Neural progenitor cell (in vitro differentiated cells): ENCODE measurements at regions not wholly inside any gene's neighbourhood (a gene's known extent, or its start where the extent isn't known, plus 50 kb on each side); places are given as distances from the start of the nearest gene placed in this dataset.

ENCODE experiments used
- DNase-seq: peaks from one replicate; pipeline ENCODE4 v3.0.0-alpha.2; 2016; ENCODE audit warnings: low spot score
- H2AFZ ChIP-seq: fragments of 200-600 bp; sonication (generic); replicated peaks from 2 replicates; pipeline ENCODE4 v1.6.1; 2016; ENCODE audit warnings: antibody characterized with exemption
- H3F3A ChIP-seq: fragments of 200-600 bp; sonication (generic); 2 replicates; pipeline ENCODE4 v1.6.1; 2016; ENCODE audit warnings: antibody characterized with exemption, low read depth
- H3K27ac ChIP-seq: fragments of 200-600 bp; sonication (generic); 2 replicates; pipeline ENCODE4 v1.5.1; 2016; ENCODE audit warnings: mild to moderate bottlenecking
- H3K27me3 ChIP-seq: fragments of 200-600 bp; sonication (generic); 2 replicates; pipeline ENCODE4 v1.6.1; 2016; ENCODE audit warnings: mild to moderate bottlenecking, moderate library complexity
- H3K36me3 ChIP-seq: fragments of 200-600 bp; sonication (generic); 2 replicates; pipeline ENCODE4 v1.5.1; 2016
- H3K4me1 ChIP-seq: fragments of 200-600 bp; sonication (generic); 2 replicates; pipeline ENCODE4 v1.6.1; 2016; ENCODE audit warnings: mixed run types
- H3K4me2 ChIP-seq: fragments of 200-600 bp; sonication (generic); 2 replicates; pipeline ENCODE4 v1.6.1; 2016
- H3K4me3 ChIP-seq: fragments of 200-600 bp; sonication (generic); 2 replicates; pipeline ENCODE4 v1.5.1; 2016
- H3K79me2 ChIP-seq: fragments of 200-600 bp; sonication (generic); 2 replicates; pipeline ENCODE4 v1.6.1; 2016; ENCODE audit warnings: low read depth
- H3K9ac ChIP-seq: fragments of 200-600 bp; sonication (generic); 2 replicates; pipeline ENCODE4 v1.6.1; 2016
- H3K9me3 ChIP-seq: fragments of 200-600 bp; sonication (generic); 2 replicates; pipeline ENCODE4 v1.5.1; 2016; ENCODE audit warnings: low read depth
- H4K20me1 ChIP-seq: fragments of 200-600 bp; sonication (generic); 2 replicates; pipeline ENCODE4 v1.6.1; 2016; ENCODE audit warnings: low read depth
- H3K27ac Mint-ChIP-seq: 3 replicates; pipeline ENCODE4 v1.8.0; 2021; ENCODE audit warnings: mixed read lengths
- H3K27me3 Mint-ChIP-seq: 2 replicates; pipeline ENCODE4 v1.8.0; 2022; ENCODE audit warnings: low read depth, mild to moderate bottlenecking, inconsistent platforms, moderate library complexity, mixed read lengths; ENCODE audit not compliant: insufficient read depth
- H3K36me3 Mint-ChIP-seq: 3 replicates; pipeline ENCODE4 v1.8.0; 2021; ENCODE audit warnings: mixed read lengths
- H3K4me1 Mint-ChIP-seq: 3 replicates; pipeline ENCODE4 v1.8.0; 2021; ENCODE audit warnings: mixed read lengths
- H3K4me3 Mint-ChIP-seq: 3 replicates; pipeline ENCODE4 v1.8.0; 2021; ENCODE audit warnings: mild to moderate bottlenecking, moderate library complexity, mixed read lengths
- H3K9me3 Mint-ChIP-seq: 3 replicates; pipeline ENCODE4 v1.8.0; 2020; ENCODE audit warnings: mixed read lengths
- EZH2 ChIP-seq: fragments of 200-600 bp; sonication (generic); IDR thresholded peaks from 2 replicates; pipeline ENCODE4 v1.6.1; 2017; ENCODE audit warnings: antibody characterized with exemption, mild to moderate bottlenecking, moderate library complexity
- EZH2phosphoT487 ChIP-seq: fragments of 200-600 bp; sonication (generic); IDR thresholded peaks from 2 replicates; pipeline ENCODE4 v1.6.1; 2017; ENCODE audit warnings: antibody characterized with exemption
- TF ChIP-seq, protein P1 (sequence below): fragments of 200-600 bp; sonication (generic); IDR thresholded peaks from 2 replicates; pipeline ENCODE4 v1.5.1; 2017; ENCODE audit warnings: antibody characterized with exemption, mild to moderate bottlenecking

DNA sequence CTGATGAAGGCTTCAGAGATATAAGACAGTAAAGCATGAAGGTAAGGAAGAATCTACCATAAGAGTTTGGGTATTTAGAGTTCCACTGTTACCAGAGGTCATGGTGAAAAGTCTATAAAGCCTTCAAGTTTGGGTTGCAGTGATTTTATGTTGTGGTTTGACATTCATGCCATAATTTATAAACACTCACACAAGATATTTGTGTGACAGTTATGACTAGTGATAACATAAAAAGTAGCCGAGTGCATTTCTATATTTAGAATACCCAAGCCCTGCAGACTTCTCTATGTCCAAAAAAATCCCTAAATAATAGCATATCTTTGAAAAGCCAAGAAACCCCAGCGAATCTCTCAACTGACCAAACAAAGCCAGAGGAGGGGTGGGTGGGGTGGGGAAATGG, 229.9 kb downstream of the CXCL12 start:
- DNase-seq: no peak
- H3K36me3 Mint-ChIP-seq: no peaks in the 10 kb centered on the region
- Histone ChIP-seq H3K79me2 (no peaks in the 10 kb centered on the region), H3K9ac (no peak overlapping the region), H3K9me3 (peaks cover 10% of the 10 kb centered on the region), H3K4me3 (no peak overlapping the region), H2AFZ (no peak overlapping the region), H4K20me1 (no peaks in the 10 kb centered on the region), H3K4me2 (no peak overlapping the region), H3K4me1 (no peaks in the 10 kb centered on the region), H3F3A (no peaks in the 10 kb centered on the region), H3K27me3 (no peaks in the 10 kb centered on the region), H3K27ac (no peak overlapping the region), H3K36me3 (no peaks in the 10 kb centered on the region)
- peaks cover 26% of the 10 kb centered on the region for H3K9me3 Mint-ChIP-seq
- no peaks in the 10 kb centered on the region for H3K4me1 Mint-ChIP-seq
- TF ChIP-seq EZH2phosphoT487: no peak
- TF ChIP-seq, protein P1, sequence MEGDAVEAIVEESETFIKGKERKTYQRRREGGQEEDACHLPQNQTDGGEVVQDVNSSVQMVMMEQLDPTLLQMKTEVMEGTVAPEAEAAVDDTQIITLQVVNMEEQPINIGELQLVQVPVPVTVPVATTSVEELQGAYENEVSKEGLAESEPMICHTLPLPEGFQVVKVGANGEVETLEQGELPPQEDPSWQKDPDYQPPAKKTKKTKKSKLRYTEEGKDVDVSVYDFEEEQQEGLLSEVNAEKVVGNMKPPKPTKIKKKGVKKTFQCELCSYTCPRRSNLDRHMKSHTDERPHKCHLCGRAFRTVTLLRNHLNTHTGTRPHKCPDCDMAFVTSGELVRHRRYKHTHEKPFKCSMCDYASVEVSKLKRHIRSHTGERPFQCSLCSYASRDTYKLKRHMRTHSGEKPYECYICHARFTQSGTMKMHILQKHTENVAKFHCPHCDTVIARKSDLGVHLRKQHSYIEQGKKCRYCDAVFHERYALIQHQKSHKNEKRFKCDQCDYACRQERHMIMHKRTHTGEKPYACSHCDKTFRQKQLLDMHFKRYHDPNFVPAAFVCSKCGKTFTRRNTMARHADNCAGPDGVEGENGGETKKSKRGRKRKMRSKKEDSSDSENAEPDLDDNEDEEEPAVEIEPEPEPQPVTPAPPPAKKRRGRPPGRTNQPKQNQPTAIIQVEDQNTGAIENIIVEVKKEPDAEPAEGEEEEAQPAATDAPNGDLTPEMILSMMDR: no peak
- TF ChIP-seq EZH2: no peak
- H3K27ac Mint-ChIP-seq: no peak overlapping the region
- H3K4me3 Mint-ChIP-seq: no peak overlapping the region
- no peaks in the 10 kb centered on the region for H3K27me3 Mint-ChIP-seq

GRCh38 chr10:44153918-44154670, 230.8 kb downstream of the CXCL12 start:
- Histone ChIP-seq H3K9me3 (peaks cover 10% of the 10 kb centered on the region), H3K4me1 (no peaks in the 10 kb centered on the region), H3K36me3 (no peaks in the 10 kb centered on the region), H3K27me3 (no peaks in the 10 kb centered on the region), H3K4me3 (no peak overlapping the region), H3K4me2 (no peak overlapping the region), H2AFZ (no peak overlapping the region), H3K79me2 (no peaks in the 10 kb centered on the region), H3K9ac (no peak overlapping the region), H3F3A (no peaks in the 10 kb centered on the region), H3K27ac (no peak overlapping the region), H4K20me1 (no peaks in the 10 kb centered on the region)
- Mint-ChIP-seq H3K27me3 (peaks cover 2% of the 10 kb centered on the region), H3K9me3 (peaks cover 32% of the 10 kb centered on the region), H3K4me3 (no peak overlapping the region), H3K4me1 (no peaks in the 10 kb centered on the region), H3K36me3 (no peaks in the 10 kb centered on the region), H3K27ac (no peak overlapping the region)
- TF ChIP-seq EZH2 (no peak), EZH2phosphoT487 (no peak)
- TF ChIP-seq, protein P1: no peak
- no peak for DNase-seq

- no peaks in the 10 kb centered on the region for H3F3A ChIP-seq
- H4K20me1 ChIP-seq: no peaks in the 10 kb centered on the region
- DNase-seq: no peak
- no peaks in the 10 kb centered on the region for H3K79me2 ChIP-seq
- no peak overlapping the region for H3K4me3 ChIP-seq
- H3K9ac ChIP-seq: no peak overlapping the region
- H3K27ac Mint-ChIP-seq: no peak overlapping the region
- H3K9me3 ChIP-seq: no peaks in the 10 kb centered on the region
- no peaks in the 10 kb centered on the region for H3K4me1 ChIP-seq
- TF ChIP-seq EZH2 (no peak), EZH2phosphoT487 (no peak)
- TF ChIP-seq, protein P1: no peak
- no peak overlapping the region for H2AFZ ChIP-seq
- H3K27ac ChIP-seq: no peak overlapping the region
- H3K36me3 ChIP-seq: no peaks in the 10 kb centered on the region
- no peaks in the 10 kb centered on the region for H3K36me3 Mint-ChIP-seq
- H3K4me3 Mint-ChIP-seq: no peak overlapping the region
- no peak overlapping the region for H3K4me2 ChIP-seq
- H3K27me3 Mint-ChIP-seq: no peaks in the 10 kb centered on the region
- H3K27me3 ChIP-seq: no peaks in the 10 kb centered on the region
- peaks cover 10% of the 10 kb centered on the region for H3K9me3 Mint-ChIP-seq
- no peaks in the 10 kb centered on the region for H3K4me1 Mint-ChIP-seq
Observed at GRCh38 chr10:44143556-44143955, 241.3 kb downstream of the CXCL12 start.
